ENCODE measurements at regions not wholly inside any gene's neighbourhood (a gene's known extent, or its start where the extent isn't known, plus 50 kb on each side); places are given as distances from the start of the nearest gene placed in this dataset.

- no peaks in the 10 kb centered on the region for H3K36me3 ChIP-seq
- no peak for DNase-seq
- no peaks in the 10 kb centered on the region for H3K27me3 ChIP-seq
- TF ChIP-seq POLR2A (IDR thresholded peaks at IDR 0.05) (no peak), POLR2AphosphoS5 (IDR thresholded peaks at IDR 0.05) (no peak), CTCF (IDR thresholded peaks at IDR 0.05) (no peak), EP300 (IDR thresholded peaks at IDR 0.05; ENCODE audit: low read depth) (no peak)
- peaks cover 0 to 2% (median 0%) of the 10 kb centered on the region in 4 donors for H3K4me1 ChIP-seq
- intact Hi-C loops (cut with DNase I; ENCODE audit: low total_unique reads): no loop called here
- H3K9me3 ChIP-seq: no peaks in the 10 kb centered on the region
- H3K4me3 ChIP-seq: no peak overlapping the region
- no peak overlapping the region for H3K27ac ChIP-seq
- in situ Hi-C loops (cut with MboI; ENCODE audit: low pct_ligation_motif_present in 1 of 4, low pct_unique_long_range_greater_than_20kb in 1 of 4, low sequenced_read_pairs in 3 of 4): no loop called here
Observed at GRCh38 chr4:159906517-159906916, 803.6 kb downstream of the RAPGEF2 start.

- H3K4me3 ChIP-seq: no peak overlapping the region
- no peak overlapping the region for H3K27ac ChIP-seq
- intact Hi-C loops (cut with DNase I; ENCODE audit: low total_unique reads): loop anchor here (5.0 kb wide), 1 partner anchor 468 kb away; no protein-coding TSS in a partner anchor
- TF ChIP-seq EP300 (IDR thresholded peaks at IDR 0.05; ENCODE audit: low read depth) (no peak), POLR2AphosphoS5 (IDR thresholded peaks at IDR 0.05) (no peak), POLR2A (IDR thresholded peaks at IDR 0.05) (no peak), CTCF (IDR thresholded peaks at IDR 0.05) (no peak)
- 57 to 70% methylated on average over 3 of the region's 3 CpGs for WGBS, 2 donors (ENCODE audit: low coverage in 1 of 2)
- DNase-seq: no peak
- no peaks in the 10 kb centered on the region for H3K4me1 ChIP-seq
- H3K36me3 ChIP-seq: no peaks in the 10 kb centered on the region
- H3K27me3 ChIP-seq: no peaks in the 10 kb centered on the region
- in situ Hi-C loops (cut with MboI; ENCODE audit: low pct_ligation_motif_present in 1 of 4, low pct_unique_long_range_greater_than_20kb in 1 of 4, low sequenced_read_pairs in 3 of 4): no loop called here
- H3K9me3 ChIP-seq: no peaks in the 10 kb centered on the region
Observed at GRCh38 chr4:159910721-159911120, 807.8 kb downstream of the RAPGEF2 start.

- Histone ChIP-seq H3K36me3 (no peaks in the 10 kb centered on the region), H3K27me3 (no peaks in the 10 kb centered on the region), H3K4me3 (no peak overlapping the region), H3K27ac (no peak overlapping the region), H3K9me3 (no peaks in the 10 kb centered on the region), H3K4me1 (no peaks in the 10 kb centered on the region)
- intact Hi-C loops (cut with DNase I; ENCODE audit: low total_unique reads) (no loop called here), in situ Hi-C loops (cut with MboI; ENCODE audit: low pct_ligation_motif_present in 1 of 4, low pct_unique_long_range_greater_than_20kb in 1 of 4, low sequenced_read_pairs in 3 of 4) (no loop called here)
- WGBS, 2 donors (ENCODE audit: low coverage in 1 of 2): 50 to 56% methylated on average over 1 of the region's 1 CpG
- no peak for DNase-seq
- TF ChIP-seq EP300 (IDR thresholded peaks at IDR 0.05; ENCODE audit: low read depth) (no peak), POLR2AphosphoS5 (IDR thresholded peaks at IDR 0.05) (no peak), CTCF (IDR thresholded peaks at IDR 0.05) (no peak), POLR2A (IDR thresholded peaks at IDR 0.05) (no peak)
Observed at GRCh38 chr4:159922119-159922518, 819.2 kb downstream of the RAPGEF2 start.

GRCh38 chr4:159925770-159926169 lies 822.9 kb downstream of the RAPGEF2 start:
- in situ Hi-C loops (cut with MboI; ENCODE audit: low pct_ligation_motif_present in 1 of 4, low pct_unique_long_range_greater_than_20kb in 1 of 4, low sequenced_read_pairs in 3 of 4) (no loop called here), intact Hi-C loops (cut with DNase I; ENCODE audit: low total_unique reads) (no loop called here)
- H3K4me3 ChIP-seq: no peak overlapping the region
- no peaks in the 10 kb centered on the region for H3K9me3 ChIP-seq
- H3K27me3 ChIP-seq: no peaks in the 10 kb centered on the region
- H3K36me3 ChIP-seq: no peaks in the 10 kb centered on the region
- TF ChIP-seq POLR2A (IDR thresholded peaks at IDR 0.05) (no peak), POLR2AphosphoS5 (IDR thresholded peaks at IDR 0.05) (no peak), EP300 (IDR thresholded peaks at IDR 0.05; ENCODE audit: low read depth) (no peak), CTCF (IDR thresholded peaks at IDR 0.05) (no peak)
- no peak overlapping the region for H3K27ac ChIP-seq
- H3K4me1 ChIP-seq: no peaks in the 10 kb centered on the region
- no peak for DNase-seq
- WGBS, 2 donors (ENCODE audit: low coverage in 1 of 2): 94% methylated on average over 3 of the region's 3 CpGs; no CpG with 5 or more reads in 1 of the 2 donors
